GM19397 (cell line): ENCODE measurements at regions not wholly inside any gene's neighbourhood (a gene's known extent, or its start where the extent isn't known, plus 50 kb on each side); places are given as distances from the start of the nearest gene placed in this dataset.
"Not testable (repeated sequence)": the region's sequence is repeated elsewhere in the genome, so short reads cannot be mapped to it uniquely, and the experiment has no call there.

Experiments
- ATAC-seq: cut with Tn5 transposase; IDR thresholded peaks from one replicate; pipeline ENCODE4 v1.9.1; 2021; ENCODE audit warnings: mild to moderate bottlenecking, moderate library complexity; ENCODE audit not compliant: unreplicated experiment

DNA sequence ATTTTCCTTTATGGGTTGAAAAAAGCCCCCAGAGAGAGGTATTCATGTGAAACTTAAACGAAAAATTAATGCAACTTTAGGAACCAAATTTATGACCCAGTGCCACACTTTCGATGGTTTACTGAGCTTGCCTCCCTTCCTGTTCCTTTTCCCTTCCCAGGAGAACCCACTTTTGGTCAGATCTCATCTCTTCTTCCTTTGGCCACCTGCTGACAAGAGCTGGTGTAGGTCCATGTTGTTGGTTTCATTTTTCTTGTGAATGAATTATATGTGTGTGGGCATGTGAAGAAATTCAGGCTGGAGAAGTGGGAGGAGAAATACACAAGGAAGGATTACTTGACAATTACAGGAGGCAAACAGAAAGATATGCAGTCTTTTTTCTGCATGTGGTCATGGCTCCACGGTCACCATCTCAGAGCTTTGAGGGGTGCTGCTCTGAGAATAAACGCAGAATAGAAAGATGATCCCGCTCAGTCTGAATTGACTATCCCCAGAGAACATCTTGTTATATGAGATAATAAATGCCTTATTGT is 111.3 kb upstream of the TCF4 start:
- ATAC-seq, result no peak

DNA sequence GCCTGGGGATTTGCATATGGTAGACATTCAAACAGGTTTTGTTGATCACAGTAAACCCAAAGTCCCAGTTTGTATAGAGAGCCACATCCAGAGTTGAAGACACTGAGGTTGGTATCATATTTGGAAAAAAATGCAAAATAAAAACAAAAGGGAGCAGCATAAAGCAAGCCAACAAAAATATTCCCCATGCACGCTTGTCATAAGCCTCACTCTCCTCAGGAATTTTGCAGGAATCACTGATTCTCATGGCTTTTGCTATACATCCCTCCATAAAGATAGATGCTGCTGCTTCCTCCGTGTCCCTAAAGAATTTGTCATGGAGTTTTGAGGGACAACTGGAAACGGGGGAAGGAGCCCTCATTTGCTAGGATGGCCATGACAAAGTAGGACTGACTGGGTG is 108.8 kb upstream of the TCF4 start:
- ATAC-seq, result no peak

DNA sequence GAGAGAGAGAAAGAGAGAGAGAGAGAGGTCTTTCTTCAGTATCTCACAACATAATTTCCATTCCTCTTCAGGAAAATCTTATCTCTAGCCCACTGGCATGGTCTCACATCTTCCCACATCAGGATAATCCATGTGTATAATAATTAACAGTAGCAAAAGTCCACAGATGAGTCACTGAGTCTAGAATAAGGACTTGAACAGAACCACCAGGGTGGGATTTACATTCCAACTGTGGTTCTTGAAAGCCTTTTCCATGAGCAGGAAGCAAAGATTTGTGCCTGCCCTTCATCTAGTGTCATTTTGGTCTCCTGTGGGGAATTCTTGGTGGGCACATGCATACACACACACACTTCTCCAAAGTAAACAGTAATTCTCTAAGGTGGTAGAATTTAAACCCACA is 107.1 kb upstream of the TCF4 start:
- no peak for ATAC-seq

DNA sequence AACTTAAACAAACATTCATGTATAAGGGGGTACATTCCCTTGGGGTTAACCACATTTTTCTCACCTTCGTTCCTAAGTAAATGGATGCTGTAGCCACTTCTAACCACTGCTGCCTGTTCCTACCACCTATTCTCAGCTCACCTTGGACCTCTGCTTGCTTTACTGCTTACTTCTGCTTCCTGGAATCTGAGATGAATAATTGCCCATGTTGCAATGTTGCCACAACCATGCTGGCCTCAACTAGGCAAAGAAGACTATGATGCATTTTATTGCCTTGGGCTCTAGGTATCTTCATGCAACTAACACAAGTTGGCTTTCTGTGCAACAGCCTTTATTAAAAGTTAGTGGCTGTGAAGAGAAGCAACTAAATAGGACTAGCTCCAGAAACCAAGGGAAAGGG is 106.3 kb upstream of the TCF4 start:
- ATAC-seq, result no peak

DNA sequence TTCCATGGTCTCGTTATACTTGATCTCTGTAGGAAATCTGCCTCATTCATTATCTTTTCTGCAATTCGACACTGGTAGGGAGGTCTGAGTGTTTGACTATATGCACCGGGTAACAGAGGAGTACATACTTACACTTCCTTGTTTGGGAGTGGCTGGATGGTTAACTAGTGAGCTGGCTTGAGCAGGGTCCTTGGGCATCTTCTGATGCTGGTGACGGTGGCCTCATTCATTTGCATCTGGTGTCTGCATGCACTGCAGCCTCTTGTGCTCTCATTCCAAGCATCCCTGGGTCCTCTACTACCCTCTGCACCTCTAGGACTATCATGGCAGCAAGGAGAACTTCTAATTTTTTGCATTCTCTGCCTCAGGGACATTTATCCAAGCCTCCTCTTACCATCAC is 100.0 kb upstream of the TCF4 start:
- ATAC-seq, result no peak

DNA sequence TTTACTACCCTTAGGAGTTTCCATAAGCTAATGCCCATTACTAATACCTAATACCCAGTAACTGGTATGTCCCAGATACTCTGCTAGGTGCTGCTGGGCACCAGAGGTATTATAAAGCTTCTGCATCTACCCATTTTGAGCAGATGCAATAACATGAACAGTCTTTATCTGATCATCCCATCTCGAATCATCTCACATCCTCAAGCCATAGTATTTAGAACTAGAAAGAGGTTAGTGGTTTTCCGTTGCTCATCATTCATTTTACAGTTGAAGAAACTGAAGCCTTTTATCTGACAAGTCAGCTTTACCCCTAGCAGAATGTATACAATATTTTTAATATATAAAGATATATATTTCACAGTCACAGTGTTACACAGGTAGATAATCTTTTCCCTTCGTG is 99.1 kb upstream of the TCF4 start:
- ATAC-seq, result no peak

DNA sequence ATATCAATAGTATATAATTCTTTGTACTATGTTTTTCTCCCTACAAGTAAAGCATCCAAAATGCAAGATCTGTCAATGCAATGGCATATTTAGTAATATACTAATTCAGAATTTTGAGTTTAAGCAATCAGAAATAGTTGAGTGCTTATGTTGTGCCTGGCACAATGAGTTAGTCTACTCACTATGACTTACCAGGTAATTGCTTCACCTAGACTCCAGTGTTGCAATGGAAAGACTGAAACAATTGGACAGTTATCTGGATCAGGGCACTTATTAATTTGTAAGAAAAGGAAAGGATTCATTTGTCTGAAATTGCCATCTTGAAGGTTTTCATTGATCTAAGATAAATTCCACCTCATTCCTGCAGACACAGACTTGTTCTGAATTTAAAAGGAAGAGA is 97.6 kb upstream of the TCF4 start:
- no peak for ATAC-seq

DNA sequence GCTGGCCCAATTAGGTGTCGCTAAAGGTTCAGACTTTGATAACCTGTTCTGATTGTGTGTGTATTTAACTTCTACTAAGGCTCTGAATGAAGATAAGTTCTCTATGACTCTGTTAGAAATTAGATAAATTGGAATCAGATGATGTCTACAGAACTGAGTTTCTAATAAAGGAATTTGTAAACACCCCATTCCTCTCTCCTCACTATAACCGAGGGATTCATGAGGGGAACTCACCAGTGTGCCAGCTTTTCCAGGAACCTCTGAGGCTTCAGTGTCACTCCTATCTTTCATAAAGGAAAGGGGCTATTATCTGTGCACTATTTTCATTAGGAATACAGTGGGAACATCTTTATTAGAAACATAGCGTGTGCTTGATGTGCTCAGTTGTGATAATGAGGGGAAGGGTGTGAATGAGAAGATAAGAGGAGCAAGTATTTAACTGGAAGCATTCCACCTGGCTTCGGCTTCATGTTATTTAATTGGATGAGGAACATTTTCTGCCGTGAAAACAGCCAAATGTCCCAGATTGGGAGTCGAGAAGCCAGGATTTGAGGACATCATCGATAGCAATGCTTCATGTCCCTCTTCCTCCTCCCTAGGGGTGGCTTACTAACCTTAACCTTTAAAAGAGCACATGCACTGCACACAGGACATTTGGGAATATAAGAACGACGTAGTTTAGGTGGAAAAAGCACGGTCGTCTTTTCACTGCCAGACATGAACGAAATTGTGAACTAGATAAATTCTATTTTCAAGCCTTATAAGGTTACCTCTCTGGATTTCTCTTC is 84.8 kb upstream of the TCF4 start:
- ATAC-seq, result no peak

DNA sequence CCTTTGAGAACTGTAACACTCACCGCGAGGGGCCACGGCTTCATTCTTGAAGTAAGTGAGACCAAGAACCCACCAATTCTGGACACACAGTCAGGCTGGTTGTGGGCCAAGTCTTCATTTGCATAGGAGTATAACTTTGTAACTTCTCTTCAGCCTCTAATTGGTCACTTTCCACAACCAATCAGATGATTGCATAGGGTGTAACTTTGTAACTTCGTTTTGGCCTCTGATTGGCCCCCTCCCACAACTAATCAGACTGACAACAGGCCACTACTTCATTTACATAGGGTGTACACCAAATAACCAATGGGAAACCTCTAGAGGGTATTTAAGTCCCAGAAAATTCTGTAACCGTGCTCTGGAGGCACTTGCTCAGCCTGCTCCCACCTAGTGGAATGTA is 77.5 kb upstream of the TCF4 start:
- ATAC-seq, result no peak

DNA sequence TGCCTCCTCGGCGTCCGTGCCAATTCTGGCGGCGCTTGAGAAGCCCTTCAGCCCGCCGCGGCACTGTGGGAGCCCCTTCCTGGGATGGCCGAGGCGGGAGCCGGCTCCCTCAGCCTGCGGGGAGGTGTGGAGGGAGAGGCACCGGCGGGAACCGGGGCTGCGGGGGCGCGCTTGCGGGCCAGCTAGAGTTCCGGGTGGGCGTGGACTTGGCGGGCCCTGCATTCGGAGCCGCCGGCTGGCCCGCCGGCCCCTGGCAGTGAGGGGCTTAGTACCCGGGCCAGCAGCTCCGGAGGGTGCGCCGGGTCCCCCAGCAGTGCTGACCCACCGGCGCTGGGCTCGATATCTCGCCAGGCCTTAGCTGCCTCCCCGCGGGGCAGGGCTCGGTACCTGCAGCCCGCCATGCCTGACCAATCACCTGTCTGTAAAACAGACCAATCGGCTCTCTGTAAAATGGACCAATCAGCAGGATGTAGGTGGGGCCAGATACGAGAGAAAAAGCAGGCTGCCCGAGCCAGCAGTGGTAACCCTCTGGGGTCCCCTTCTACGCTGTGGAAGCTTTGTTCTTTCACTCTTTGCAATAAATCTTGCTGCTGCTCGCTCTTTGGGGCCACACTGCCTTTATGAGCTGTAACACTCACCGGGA is 76.9 kb upstream of the TCF4 start:
- ATAC-seq, result not testable (repeated sequence)

DNA sequence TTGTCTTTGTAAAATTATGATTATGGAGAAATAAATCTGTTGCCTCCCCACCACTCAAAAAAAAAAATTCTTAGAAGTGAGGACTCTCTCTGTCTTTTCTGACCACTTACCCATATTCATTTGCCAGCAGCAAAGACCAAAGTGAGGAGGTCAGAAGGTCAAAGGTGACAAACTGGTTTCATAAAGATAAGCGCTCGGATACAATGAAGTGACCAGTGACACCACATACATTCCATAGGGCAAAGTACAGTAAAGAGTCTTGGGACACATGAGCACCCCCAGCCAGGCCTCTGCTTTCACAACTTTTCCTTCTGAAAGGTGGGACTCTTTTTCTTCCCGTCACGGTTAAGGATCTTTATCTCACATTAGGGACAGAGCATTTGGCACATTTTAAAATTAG is 75.9 kb upstream of the TCF4 start:
- ATAC-seq, result no peak

DNA sequence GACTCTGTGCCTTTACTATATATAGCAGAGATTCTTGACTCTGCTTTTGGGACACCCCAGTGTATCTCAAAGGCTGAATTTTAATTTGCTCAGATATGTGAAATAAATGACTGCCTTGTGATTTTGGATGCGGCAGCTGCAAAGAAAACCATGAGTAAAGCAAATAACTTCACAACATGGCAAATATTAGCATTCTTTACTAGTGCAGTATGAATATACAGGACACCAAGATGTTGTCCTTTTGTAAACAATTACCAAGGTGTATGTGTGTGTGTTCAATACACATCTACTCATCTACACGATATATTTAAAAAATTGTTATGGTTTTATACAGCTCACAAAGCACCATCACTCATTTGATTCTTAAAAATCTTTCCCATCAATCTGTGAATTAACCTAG is 70.6 kb upstream of the TCF4 start:
- ATAC-seq, result no peak

DNA sequence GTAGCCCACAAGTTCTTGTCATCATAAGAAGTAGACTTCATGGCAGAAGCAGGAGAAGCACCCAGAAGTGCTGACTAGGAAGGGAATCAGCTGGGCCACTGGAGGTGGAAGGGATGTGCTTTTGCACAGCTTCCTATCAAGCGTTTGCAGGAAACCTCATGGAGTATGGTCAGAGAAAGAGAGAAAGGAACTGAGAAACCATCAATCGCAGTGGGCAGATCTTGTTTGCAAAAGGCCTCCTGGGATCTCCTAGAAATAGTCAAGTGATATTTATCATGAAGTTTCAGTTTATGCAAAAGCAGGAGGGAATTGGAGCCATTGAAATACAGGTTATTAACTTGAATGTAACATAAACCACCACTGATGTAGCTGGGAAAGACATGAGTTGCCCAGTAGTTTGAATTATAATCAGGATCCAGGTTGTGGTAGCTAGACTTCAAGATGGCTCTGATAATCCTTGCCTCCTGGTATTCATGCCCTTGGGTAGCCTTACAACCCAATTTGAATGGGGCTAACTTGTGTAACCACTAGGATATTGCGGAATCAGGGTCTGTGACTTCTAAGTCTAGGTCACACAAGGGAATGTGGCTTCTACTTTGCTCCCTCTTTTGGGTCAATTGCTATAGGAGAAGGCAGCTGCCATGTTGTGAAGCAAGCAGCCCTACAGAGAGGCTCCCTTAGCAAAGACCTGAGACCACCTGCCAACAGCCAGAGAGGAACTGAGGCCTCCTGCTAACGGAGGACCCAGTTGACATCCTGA is 69.8 kb upstream of the TCF4 start:
- ATAC-seq, result no peak

DNA sequence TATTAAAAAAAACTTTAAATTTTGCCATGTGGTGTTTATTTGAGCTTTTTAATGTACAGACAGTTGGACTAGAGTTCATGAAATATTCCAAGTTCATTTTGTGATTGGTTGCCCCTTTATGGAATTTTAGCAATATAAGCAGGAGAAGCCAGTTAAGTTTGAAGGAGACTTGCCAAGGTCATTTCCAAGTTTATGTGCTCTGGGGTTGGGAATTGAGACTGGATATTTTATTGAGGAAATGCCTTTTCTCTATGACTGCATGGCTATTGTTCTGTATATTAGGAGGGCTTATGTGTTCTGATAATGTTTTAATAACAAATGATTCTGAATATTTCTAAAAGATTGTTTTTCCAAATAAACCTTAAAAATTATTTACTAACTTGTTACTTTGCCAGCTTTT is 67.0 kb upstream of the TCF4 start:
- ATAC-seq, result no peak

DNA sequence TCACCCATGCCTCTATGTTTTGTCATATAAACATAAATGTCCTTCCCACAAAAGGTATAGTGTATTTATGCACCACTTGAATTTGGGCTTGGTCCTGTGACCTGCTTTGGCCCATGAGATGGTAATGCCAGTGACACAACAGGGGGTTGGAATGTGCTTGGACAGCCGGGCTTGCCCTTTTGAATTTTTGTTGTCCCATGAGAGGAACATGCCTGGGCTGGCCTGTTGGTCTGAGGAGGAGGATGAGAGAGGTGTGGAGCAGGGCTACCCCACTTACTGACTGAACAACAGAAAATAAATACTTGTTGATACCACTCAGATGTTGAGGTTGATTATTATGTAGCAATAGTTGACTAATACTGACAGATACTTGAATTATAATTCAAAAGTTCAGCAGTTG is 63.2 kb upstream of the TCF4 start:
- ATAC-seq, result no peak

DNA sequence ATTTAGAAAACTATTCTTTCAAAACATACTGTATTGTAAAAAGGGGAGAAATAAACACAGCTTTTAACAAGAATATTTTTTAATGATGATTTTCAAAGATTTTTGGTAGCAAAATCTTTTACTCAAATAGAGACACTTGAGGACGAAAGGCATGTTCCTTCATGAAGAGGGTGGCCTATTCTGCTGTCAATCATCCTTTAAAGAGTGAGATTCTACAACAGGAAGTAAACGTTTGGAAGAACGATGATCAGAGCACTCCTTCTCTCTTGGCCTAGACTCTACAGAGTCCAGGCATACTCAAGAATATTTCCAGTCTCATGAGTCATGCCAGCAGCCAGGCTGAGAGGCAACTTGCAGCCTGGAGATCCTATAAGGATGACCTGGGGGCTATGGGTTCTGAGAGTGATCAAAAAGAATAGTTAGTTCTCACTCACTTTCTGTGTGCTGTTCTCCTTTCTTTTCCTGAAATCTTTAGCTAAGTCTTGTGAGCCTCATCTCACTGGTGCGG is 62.4 kb upstream of the TCF4 start:
- no peak for ATAC-seq

DNA sequence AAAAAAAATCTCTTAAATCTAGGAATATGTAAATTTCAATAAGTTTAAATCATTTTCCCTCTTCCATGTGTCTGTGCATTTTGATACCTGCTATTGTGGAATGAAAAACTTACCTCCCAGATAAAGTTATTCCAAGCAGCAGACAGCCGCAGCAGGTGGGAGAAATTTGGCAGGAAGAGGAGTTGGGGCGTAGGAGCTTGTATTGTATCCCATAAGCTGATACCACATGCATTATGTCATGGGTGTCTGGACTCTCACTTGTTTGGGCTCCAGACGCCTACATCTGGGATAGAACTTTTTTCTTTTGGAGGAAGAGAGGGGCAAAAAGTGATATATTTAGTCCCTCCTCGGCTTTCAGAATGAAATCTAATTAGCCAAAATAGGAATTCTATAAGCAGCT is 59.3 kb upstream of the TCF4 start:
- ATAC-seq, result no peak

DNA sequence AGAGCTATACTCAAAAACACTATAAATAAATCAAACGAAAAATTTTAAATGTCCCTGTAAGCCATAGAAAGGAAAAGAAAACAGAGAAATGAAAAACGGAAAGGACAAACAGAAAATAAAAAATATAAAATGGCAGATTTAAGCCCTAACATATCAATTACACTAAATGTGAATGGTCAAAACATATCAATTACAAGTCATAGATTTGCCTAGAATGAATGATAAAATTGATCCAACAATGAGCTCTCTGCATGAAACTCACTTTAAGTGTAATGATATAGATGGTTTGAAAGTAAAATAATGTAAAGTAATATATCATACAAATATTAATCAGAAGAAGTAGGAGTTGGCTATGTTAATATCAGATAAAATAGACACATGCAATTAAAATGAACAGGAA is 54.2 kb upstream of the TCF4 start:
- ATAC-seq, result no peak

DNA sequence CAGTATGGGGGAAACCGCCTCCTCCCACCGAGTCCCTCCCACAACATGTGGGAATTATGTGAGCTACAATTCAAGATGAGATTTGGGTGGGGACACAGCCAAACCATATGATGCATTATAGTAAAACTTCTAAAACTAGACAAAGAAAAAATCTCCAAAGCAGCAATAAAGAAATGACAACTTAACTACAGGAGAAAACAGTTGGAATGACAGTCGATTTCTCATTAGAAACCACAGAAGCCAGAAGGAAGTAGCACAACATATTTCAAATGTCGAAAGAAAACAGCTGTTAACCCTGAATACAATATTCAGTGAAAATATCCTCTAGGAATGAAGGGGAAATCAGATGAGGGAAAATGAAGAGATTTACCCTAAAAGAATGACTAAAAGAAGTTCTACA is 53.5 kb upstream of the TCF4 start:
- ATAC-seq, result no peak
